Stimulated activated CD4-positive, alpha-beta T cell treated with anti-CD3 and anti-CD28 coated beads, Interleukin-12 subunit alpha, Interleukin-12 subunit beta, amount 100 ng/mL, for 24 hours (primary cell): ENCODE measurements at regions not wholly inside any gene's neighbourhood (a gene's known extent, or its start where the extent isn't known, plus 50 kb on each side); places are given as distances from the start of the nearest gene placed in this dataset.
A peak's percentile ranks its signal among the peaks of the same experiment; 100 is the strongest.

ENCODE experiments used
- DNase-seq, 2 experiments: peaks; one replicate each; pipeline ENCODE4 v3.0.0-alpha.2; 2020; ENCODE audit warnings: low read depth in 2 of 2

DNA sequence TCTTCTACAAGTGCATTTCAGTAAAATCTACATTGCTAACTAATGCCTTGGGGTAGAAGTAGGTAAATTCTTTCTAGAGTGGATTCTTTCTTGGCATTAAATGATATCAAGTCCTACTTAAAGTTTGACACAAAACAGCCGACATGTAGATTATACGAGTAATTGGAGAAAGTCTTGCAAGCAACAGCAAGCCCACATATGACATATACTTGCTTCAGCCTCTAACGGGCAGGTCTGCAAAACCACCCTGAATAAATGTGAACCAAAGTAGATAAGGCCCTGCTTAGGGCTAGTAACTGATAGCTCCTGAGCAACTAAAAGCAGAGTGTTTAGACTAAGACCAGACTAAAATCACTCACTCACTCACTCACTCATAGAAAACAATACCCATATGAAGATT, 203.2 kb downstream of the LTN1 start:
- DNase-seq, result no peak

DNA sequence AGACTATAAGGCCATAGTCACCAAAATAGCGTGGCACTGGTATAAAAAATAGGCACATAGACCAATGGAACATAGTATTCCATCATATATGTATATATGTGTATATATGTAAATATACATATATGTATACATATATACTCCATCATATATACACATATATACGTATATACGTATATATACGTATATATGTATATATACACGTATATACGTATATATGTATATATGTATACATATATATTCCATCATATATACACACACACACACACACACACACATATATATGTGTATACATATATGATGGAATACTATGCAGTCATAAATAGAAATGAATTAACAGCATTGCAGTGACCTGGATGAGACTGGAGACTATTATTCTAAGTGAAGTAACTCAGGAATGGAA, 204.6 kb downstream of the LTN1 start:
- DNase-seq, result no peak

DNA sequence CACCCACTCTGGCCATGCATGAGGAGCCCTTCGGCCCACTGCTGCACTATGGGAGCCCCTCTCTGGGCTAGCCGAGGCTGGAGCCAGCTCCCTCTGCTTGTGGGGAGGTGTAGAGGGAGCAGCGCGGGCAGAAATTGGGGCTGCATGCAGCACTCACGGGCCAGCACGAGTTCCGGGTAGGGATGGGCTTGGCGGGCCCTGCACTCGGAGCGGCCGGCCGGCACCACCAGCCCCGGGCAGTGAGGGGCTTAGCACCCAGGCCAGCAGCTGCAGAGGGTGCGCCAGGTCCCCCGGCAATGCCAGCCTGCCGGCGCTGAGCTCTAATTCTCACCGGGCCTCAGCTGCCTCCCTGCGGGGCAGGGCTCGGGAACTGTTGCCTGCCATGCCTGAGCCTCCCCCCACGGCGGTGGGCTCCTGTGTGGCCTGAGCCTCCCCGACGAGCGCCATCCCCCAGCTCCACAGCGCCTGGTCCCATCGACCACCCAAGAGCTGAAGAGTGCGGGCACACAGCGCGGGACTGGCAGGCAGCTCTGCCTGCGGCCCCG, 209.0 kb downstream of the LTN1 start:
- DNase-seq, result no peak

DNA sequence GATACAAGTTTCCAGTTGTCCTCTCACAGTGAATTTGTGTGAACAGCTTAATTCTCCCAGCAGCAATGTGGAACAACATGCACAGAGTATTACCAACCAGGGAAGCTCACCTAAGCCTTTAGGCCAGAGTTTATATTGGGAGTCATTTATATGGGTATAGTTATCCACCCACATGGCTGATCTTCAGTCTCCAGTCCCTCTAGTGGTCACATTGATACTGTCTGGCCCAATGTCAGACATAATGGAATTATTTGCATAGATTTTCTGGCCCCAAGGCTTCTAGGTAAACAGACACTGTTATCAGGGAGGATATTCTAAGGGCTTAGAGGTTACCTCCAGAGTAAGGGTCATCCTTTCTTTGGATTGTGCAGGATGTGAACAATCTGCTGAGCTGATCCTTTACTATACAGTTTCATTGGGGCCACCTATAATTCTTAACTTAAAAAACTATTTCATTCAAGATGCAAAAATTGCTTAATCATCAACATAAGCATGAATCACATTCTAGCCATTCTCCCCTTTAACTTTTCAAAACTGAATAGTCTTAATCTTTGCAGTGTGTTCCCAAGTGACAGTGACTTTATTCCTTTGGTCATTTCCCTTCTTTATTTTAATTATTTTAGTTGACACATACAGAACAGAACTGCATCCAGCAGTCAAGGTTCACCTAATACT, 210.9 kb downstream of the LTN1 start:
- DNase-seq, result no peak

DNA sequence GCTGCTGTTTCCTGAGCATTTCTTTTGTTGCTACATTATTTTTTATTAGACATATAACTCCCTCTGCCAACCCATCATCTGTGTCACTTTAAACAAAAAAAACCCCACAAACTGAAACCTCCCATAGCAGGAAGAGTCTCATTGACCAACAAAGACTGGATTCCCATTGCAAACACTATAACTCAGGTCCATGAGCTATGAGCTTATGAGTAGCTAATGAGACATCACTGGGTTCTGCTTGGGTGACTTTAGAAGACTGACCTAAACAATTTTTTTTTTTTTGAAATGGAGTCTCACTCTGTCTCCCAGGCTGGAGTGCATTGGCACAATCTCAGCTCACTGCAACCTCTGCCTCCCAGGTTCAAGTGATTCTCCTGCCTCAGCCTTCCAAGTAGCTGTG, 212.8 kb downstream of the LTN1 start:
- DNase-seq, result no peak

DNA sequence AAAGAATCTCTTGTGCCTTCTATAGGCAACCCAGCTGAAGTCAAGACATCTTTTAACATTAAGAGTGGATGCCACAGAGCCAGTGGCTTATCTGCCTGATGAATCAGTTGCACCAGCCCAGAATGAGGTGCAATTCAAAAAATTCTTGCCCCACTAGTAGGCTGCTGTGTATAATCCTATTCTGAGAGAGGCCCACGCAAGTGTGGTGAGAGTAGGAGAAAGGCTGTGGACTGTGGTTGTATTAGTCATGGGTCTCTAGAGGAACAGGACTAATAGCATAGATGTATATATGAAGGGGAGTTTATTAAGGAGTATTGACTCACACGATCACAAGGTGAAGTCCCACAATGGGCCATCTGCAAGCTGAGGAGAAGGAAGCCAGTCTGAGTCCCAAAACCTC, 216.4 kb downstream of the LTN1 start:
- peak; percentile 3 to 23 for DNase-seq

DNA sequence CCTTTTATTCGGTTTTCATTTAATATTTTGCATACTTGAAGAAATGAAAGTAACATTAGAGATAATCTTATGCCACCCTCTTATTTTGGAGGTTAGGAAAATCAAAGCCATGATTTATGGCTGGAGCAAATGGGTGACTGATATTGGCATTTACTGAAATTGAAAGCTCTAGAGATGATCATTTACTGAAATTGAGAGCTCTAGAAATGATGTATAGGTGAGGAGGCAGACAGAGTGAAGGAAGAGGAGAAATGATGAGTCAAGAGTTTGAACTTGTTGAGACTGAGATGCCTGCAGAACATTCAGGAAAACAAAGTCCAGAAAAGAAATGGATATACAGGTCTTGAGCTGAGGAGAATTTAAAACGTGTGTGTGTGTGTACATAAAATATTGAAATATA, 217.6 kb downstream of the LTN1 start:
- no peak for DNase-seq

DNA sequence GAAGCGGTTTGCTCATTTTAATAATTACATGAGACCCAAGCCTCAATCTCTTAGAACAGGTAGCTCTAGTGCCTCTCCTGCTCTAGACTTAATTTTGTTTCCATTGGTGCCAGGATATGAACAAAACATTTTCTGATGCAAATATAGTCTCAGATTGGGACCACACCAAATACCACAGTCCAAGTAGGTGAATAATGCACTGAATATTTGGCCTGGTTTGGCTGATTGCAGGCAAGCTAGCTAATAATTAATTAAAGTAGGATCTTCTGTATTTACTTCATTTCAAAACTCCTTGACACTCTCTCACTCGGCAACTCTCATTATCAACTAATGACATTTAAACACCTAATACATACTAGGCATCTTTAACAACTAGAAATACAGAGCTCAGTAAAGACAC, 219.6 kb downstream of the LTN1 start:
- no peak for DNase-seq

DNA sequence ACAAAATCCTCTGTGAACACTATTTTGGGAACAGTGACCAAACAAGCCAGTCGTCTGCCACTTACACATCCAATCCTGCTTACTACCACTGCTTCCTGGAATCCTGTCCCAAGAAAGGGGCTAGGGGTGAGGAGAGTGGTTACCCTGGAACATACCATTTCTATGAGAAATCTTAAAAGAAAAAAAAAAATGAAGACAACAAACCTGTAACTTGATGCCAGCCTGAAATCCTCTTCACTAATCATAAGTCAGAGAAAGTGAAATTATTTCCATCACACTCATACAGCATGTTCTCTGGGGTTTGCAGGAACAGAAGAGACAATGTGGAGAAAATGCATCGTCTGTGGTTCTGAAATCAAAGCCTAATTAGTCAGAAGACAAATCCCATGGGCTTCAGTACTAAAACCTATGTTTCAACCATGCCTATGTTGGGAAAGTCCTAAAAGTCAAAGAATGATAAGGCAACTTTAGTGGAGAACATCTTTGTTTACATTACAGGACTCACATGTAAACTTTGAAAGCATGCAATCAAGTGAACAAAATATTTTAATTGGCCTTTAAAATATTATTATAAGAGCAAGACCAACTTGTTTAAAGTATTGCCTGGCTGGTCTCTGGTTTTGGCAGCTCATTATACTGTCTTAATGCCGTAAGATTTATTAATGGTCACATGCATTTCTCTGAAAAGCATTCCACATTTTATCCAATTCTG, 220.7 kb downstream of the LTN1 start:
- no peak for DNase-seq

DNA sequence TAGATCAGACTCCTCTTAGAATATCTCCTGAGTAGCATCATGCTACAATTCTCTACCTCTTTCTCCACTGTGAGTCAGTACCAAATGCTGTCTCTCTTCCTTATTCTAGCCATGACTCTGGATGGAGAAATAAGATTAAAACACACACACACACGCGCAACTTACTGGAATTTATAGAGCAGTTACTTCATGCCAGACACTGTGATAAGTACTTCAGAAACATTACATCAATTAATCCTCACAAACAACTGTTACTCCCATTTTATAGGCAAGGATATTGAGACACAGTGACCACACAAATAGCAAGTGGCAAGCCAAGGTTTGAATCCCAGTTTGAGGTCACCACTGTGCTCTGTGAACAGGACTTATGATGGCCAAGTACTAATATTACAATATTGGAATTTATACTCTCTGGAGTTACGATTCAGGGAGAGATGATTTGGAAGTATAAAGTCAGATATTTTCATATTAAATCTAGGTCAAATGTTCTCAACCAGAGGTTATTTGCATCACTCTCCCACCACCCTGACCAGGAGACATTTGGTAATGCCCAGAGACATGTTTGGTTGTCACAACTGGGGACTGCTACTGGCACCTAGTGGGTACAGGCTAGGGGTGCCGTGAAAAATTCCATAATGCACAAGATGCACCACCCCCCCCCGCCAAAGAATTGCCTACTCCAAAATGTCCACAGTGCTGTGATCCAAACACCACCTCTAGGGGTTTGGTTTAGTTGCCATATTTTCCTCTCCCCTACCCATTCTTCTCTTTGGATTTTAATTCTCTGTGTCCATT, 221.6 kb downstream of the LTN1 start:
- DNase-seq, result no peak

DNA sequence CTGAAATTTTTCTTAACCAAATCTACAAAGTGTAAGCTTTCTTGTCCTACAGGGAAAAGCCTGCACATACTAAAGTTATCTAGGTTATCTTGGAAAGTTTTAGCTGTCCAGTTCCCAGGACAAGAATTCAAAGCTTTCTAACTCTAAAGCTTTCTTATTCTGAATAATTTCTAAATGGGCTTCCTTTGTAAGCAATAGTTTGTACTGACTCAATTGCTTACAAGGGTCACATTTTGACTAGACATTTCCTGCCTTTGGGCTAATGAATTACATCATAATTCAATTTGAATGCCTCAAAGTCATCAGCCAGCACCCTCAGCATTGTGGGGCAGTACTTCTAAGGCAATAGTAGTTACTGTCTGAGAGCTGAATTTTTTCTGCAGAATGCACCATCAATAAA, 223.0 kb downstream of the LTN1 start:
- no peak for DNase-seq

DNA sequence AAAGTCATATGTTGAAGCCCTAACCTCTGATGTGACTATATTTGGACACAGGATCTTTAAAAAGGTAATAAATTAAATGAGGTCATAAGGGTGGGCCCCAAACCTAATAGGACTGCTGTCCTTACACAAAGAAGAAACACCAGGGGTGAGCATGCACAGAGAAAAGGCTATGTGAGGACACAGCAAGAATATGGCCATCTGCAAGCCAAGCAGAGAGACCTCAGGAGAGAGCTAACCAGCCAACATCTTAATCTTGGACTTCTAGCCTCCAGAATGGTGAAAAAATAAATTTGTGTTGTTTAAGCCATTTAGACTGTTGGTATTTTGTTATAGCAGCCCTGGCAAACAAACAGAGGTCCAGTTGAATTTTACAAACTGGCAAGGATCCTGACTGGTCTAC, 223.9 kb downstream of the LTN1 start:
- no peak for DNase-seq

DNA sequence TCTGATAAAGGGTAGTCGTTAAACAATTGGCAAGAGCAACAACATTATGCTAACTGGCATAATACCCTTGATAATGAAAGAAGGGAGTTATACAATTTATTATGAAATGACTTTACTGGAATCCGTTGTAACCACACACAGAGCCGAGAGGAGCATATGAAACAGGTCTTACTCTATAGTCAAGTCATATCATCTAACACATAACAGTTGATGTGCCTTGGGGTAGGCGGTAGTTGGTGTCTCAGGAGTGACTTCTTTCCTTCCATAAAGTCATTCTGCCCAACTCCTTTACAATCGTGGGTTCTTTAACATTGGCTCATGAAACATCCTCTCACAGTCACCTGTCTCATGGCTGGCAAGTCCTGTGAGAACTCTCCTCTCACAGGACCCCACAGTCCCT, 225.2 kb downstream of the LTN1 start:
- DNase-seq, result no peak

DNA sequence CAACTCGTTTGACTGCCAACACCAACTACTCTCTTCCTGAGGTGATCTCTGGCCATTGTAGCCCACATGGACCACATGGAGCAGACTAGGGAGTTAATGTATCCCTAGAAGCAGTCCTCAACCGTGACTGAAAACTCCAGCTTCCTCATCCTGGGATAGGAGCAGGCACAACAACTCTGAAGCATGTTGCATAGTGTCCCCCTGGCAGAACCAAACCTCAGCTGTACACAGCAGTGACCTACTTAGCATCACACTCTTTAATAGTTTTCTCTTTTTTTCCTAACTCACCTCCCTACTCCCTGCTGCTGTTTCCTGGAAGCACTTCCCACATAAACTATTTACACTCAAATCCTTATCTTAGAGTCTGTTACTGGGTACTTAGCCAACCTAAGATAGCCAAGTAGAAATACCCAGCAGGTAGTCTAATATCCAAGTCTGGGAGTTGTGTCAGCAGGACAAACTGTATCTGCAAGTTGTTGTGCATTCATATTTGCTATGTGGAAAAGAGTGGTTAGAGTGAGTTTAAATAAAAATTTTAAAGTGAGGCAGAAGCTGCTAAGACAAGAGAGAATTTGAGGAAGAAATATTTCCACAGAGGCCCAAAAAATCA, 228.8 kb downstream of the LTN1 start:
- no peak for DNase-seq

DNA sequence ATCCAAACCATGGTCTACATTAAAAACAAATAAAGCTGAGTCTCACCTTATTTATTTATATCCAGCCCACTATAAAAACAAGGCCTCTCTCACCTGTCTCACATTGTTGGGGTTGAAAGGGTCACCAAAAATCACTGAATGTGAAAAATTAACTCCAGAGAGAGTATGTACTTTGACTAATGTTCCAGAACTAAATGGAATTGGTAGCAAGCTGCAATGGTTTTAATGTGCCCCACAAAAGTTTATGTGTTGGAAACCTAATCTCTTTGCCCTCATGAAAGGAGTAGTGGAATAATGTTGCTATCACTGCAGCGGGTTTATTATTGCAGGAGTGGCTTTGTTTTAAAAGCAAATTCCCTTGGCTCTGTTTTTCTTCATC, 230.3 kb downstream of the LTN1 start:
- DNase-seq, result no peak

DNA sequence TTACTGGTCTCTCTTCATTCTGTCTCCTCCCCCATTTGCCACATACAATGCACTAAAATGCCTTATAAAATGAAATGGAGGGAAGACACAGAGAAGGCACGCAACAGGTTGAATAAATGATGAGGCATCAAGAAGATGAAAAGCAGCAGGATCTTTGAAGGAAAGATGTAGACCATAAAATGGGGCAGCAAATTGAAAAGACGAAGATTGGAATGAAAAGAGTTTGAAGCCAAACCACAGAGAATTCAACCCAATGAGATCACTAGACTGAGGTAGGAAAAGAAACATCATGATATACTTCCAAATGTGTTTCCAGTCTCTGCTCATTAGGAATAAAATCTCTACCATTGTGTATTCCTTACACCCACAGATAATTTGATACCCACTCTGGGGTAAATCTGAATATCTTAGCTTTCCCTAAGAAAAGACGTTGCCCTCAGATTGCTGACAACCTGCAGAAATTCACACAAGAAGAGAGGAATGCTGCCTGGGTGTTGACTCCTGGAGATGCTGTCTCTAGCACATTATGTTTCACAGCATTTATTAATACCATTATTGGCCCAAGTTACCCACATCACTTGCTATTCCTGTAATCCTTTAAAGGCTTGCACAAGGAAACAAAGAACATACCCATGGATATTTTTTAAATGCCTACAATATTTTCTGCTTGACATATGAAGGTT, 230.9 kb downstream of the LTN1 start:
- no peak for DNase-seq

DNA sequence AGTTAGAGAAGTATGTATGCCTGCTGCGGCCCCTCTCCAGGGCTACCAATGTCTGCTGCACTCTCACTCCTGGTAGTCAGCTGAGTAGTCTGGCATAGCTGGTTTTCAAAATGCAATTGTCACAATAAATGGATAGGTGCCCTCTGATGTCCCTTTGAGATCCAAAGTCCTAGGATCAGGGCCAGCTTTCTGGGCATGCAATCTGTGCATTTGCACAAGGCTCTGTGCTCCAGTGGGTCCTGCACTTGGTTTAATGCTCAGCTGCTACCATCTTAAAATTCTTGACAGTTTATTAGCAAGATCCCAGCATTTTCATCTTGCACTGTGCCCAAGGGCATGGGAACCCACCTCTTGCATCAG, 233.8 kb downstream of the LTN1 start:
- no peak for DNase-seq

DNA sequence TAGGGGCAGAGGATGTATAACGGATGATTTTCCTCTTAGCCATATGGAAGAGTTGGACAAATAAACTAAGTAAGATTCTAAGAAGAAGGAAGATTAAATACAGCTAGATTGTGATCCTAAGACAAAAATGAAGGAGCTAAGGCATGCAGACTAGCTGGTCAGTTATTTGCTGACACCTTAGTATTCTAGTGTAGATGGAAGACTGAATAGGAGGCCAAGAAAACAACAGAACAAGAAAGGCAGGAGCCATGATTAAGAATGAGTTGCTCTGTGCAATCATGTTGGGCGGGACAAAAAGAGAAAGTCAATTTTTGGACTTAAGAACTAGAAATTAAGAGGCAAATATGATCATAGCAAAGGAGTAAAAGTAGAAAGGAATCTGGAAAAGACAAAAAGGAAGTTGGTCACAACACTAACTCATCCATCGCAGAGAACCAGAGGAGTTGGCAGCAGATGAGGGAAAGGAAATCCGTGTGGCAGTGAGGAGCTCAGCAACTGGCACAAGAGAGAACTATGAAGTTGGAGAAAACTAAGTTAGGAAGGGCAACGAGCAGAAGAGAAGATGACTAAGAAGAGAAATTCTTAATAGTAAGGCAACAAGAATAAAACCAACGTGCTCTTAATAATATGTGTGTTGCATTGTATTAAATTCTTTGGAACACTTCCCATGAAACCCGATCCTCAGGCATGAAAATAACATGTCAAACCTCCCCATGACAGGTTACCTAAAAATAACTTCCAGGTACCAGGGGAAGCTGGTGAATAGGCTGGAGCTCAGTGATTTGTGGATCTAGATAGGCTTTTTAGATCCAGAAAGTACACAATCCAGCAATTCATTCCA, 234.4 kb downstream of the LTN1 start:
- no peak for DNase-seq

DNA sequence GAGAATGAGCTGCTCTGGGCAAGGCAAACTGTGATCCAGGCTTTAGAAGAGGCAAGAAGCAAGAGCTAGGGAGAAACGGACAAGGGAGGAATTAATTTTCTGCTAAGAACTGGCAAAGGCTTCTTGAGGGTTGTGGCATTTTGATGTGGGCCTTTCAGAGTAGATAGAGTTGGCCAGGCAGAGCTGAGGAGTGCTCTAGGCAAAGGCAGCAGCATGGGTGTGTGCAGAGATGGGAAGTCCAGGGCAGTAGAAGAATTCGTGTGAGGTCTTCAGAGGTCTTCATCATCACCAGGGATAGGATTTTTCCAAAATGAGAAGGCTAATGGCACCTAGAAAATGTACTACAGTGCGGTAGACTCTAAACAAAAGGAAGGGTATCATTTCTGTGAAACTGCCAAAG, 237.8 kb downstream of the LTN1 start:
- no peak for DNase-seq

DNA sequence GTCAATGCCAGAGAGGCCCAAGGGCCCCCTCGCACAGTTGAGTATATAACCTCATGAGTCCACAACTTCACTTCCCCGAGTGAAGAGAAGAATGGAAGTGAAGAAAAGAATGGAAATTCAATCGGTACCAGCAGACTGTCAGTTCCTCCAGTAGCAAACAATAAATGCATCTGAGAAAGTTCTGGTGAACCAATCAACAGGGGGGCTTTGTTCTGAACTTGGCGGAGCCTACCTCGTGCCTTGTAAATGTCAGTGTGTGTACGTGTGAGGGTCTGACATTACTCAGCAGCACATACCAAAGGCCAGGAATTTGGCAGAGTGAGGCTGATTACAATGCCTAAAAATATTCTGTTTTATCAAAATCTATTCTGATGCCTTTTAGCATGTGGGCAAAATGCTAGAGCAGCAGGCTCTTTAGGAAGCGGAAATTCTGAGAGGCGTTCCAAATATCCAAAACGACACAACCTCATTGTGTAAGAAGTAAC, 238.5 kb downstream of the LTN1 start:
- DNase-seq, result no peak

DNA sequence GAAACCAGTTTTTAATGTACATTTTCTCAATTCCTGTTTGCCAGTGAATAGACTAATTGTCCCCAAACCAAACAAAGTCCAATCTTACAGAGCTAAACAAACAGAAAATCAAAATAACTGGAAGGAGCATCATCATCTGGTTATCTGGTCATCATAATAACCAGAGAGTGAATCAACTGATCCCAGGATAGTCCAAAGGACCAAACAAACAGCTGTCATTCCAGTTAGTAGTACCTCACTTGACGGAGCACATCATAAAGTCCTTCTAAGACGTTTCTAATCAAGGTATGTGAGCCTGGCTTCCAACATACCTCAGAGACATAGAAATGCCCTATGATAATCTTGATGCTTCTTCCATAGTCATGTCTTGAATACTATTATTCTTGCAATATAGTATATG, 240.5 kb downstream of the LTN1 start:
- DNase-seq, result no peak
